ENCODE measurements at regions not wholly inside any gene's neighbourhood (a gene's known extent, or its start where the extent isn't known, plus 50 kb on each side); places are given as distances from the start of the nearest gene placed in this dataset.

- TF ChIP-seq EZH2 (IDR thresholded peaks at IDR 0.05; ENCODE audit: borderline replicate concordance, insufficient read depth, low read depth, low read length, poor library complexity, severe bottlenecking) (no peak), CTCF (IDR thresholded peaks at IDR 0.05) (no peak)
- no peak overlapping the region for H3K4me3 ChIP-seq (ENCODE audit: control extremely low read depth in 1 of 5, extremely low read depth in 1 of 5, insufficient read depth in 1 of 5, low read depth in 2 of 5, low read length in 4 of 5)
- peaks cover 0 to 5% (median 0%) of the 10 kb centered on the region in 3 donors for H3K9me3 ChIP-seq (ENCODE audit: control extremely low read depth in 1 of 3, control insufficient read depth in 2 of 3, insufficient read depth in 1 of 3, low read length in 2 of 3)
- no peaks in the 10 kb centered on the region for H3K79me2 ChIP-seq (ENCODE audit: control insufficient read depth, insufficient read depth, low read length)
- H3K27me3 ChIP-seq (replicated peaks in 1 of 4; ENCODE audit: control extremely low read depth in 1 of 4, control insufficient read depth in 3 of 4, insufficient read depth in 4 of 4, low read length in 3 of 4): no peaks in the 10 kb centered on the region
- H3K4me1 ChIP-seq (ENCODE audit: control insufficient read depth in 2 of 2, insufficient read depth in 2 of 2, low read length in 2 of 2): no peaks in the 10 kb centered on the region
- Mint-ChIP-seq H3K4me3 (no peak overlapping the region), H3K4me1 (no peaks in the 10 kb centered on the region), H3K9me3 (ENCODE audit: insufficient read depth) (peaks cover 7% of the 10 kb centered on the region), H3K27ac (no peak overlapping the region), H3K27me3 (peaks cover 4% of the 10 kb centered on the region)
- POLR2A ChIA-PET: no interaction called here
- ATAC-seq (ENCODE audit: low read depth): no peak
- CTCF ChIA-PET: no interaction called here
- no peak for DNase-seq
- no peaks in the 10 kb centered on the region for H4K20me1 ChIP-seq (ENCODE audit: control insufficient read depth, insufficient read depth, low read length, poor library complexity, severe bottlenecking)
- intact Hi-C loops (cut with micrococcal nuclease): no loop called here
- H2AFZ ChIP-seq (ENCODE audit: insufficient read depth, low read depth, low read length, poor library complexity, severe bottlenecking): no peak overlapping the region
- WGBS (ENCODE audit: insufficient coverage): no CpG with 5 or more reads among the region's 2 CpGs
- H3K27ac ChIP-seq (ENCODE audit: low read length in 2 of 2): no peak overlapping the region
- H3K36me3 ChIP-seq (replicated peaks in 1 of 2; ENCODE audit: control extremely low read depth in 1 of 2, control insufficient read depth in 1 of 2, extremely low read depth in 1 of 2, insufficient read depth in 2 of 2, low read length in 1 of 2): no peaks in the 10 kb centered on the region
- no peak overlapping the region for H3K9ac ChIP-seq (ENCODE audit: low read length)
- no peak overlapping the region for H3K4me2 ChIP-seq (replicated peaks; ENCODE audit: low read depth, low read length, poor library complexity, severe bottlenecking)
Observed at GRCh38 chr12:68094195-68094594, 65.3 kb downstream of the IFNG start.

- Mint-ChIP-seq H3K9me3 (ENCODE audit: insufficient read depth) (peaks cover 8% of the 10 kb centered on the region), H3K4me1 (no peaks in the 10 kb centered on the region), H3K4me3 (no peak overlapping the region), H3K27ac (no peak overlapping the region), H3K27me3 (peaks cover 4% of the 10 kb centered on the region)
- POLR2A ChIA-PET: no interaction called here
- no peak overlapping the region for H3K4me3 ChIP-seq (ENCODE audit: control extremely low read depth in 1 of 5, extremely low read depth in 1 of 5, insufficient read depth in 1 of 5, low read depth in 2 of 5, low read length in 4 of 5)
- intact Hi-C loops (cut with micrococcal nuclease): no loop called here
- no peak for TF ChIP-seq EZH2 (IDR thresholded peaks at IDR 0.05; ENCODE audit: borderline replicate concordance, insufficient read depth, low read depth, low read length, poor library complexity, severe bottlenecking)
- TF ChIP-seq CTCF (IDR thresholded peaks at IDR 0.05): no peak
- H3K27ac ChIP-seq (ENCODE audit: low read length in 2 of 2): no peak overlapping the region
- CTCF ChIA-PET: no interaction called here
- ATAC-seq (ENCODE audit: low read depth) (no peak), DNase-seq (no peak)
- H3K79me2 ChIP-seq (ENCODE audit: control insufficient read depth, insufficient read depth, low read length): no peaks in the 10 kb centered on the region
- WGBS (ENCODE audit: insufficient coverage): no CpG with 5 or more reads among the region's 2 CpGs
- H3K9me3 ChIP-seq (ENCODE audit: control extremely low read depth in 1 of 3, control insufficient read depth in 2 of 3, insufficient read depth in 1 of 3, low read length in 2 of 3): peaks cover 0 to 10% (median 0%) of the 10 kb centered on the region in 3 donors
- no peaks in the 10 kb centered on the region for H4K20me1 ChIP-seq (ENCODE audit: control insufficient read depth, insufficient read depth, low read length, poor library complexity, severe bottlenecking)
- H3K36me3 ChIP-seq (replicated peaks in 1 of 2; ENCODE audit: control extremely low read depth in 1 of 2, control insufficient read depth in 1 of 2, extremely low read depth in 1 of 2, insufficient read depth in 2 of 2, low read length in 1 of 2): no peaks in the 10 kb centered on the region
- no peaks in the 10 kb centered on the region for H3K4me1 ChIP-seq (ENCODE audit: control insufficient read depth in 2 of 2, insufficient read depth in 2 of 2, low read length in 2 of 2)
- H3K27me3 ChIP-seq (replicated peaks in 1 of 4; ENCODE audit: control extremely low read depth in 1 of 4, control insufficient read depth in 3 of 4, insufficient read depth in 4 of 4, low read length in 3 of 4): no peaks in the 10 kb centered on the region
- H2AFZ ChIP-seq (ENCODE audit: insufficient read depth, low read depth, low read length, poor library complexity, severe bottlenecking): no peak overlapping the region
- no peak overlapping the region for H3K9ac ChIP-seq (ENCODE audit: low read length)
- no peak overlapping the region for H3K4me2 ChIP-seq (replicated peaks; ENCODE audit: low read depth, low read length, poor library complexity, severe bottlenecking)
Observed at GRCh38 chr12:68092976-68093375, 66.6 kb downstream of the IFNG start.
